IMR-90 (cell line): ENCODE measurements at regions not wholly inside any gene's neighbourhood (a gene's known extent, or its start where the extent isn't known, plus 50 kb on each side); places are given as distances from the start of the nearest gene placed in this dataset.

Source experiments
- ATAC-seq: fragments of 200-7000 bp; cut with Tn5 transposase; 2 replicates; pipeline ENCODE4 v1.9.1; 2020; ENCODE audit warnings: low read depth, mild to moderate bottlenecking, moderate library complexity
- BruUV-seq: library from RNA; stranded (reverse); fragments of 400-500 nt; replicated peaks from 2 replicates; lab custom pipeline; 2021; lab: Mats Ljungman, UMichigan
- CTCF ChIA-PET: fragments of 300-600 bp; formaldehyde crosslinking; extraction: SDS; loops from one replicate; lab custom pipeline; 2021; ENCODE audit warnings: antibody characterized with exemption; lab: Yijun Ruan, JAX
- POLR2A ChIA-PET: fragments of 300-600 bp; sonication (Branson Sonifier 250); formaldehyde crosslinking; loops from one replicate; lab custom pipeline; 2022; ENCODE audit warnings: antibody characterized with exemption; ENCODE audit not compliant: unreplicated experiment; lab: Charles Lee
- DNase-seq: peaks from one replicate; pipeline ENCODE4 v3.0.0; 2013
- H2AFZ ChIP-seq: replicated peaks from 2 replicates; pipeline ENCODE3; 2013; ENCODE audit warnings: low read length, mild to moderate bottlenecking; ENCODE audit not compliant: poor library complexity
- H2AK5ac ChIP-seq: 2 replicates; pipeline ENCODE4 v1.6.1; 2013; ENCODE audit warnings: low read depth, low read length, inconsistent platforms
- H2AK9ac ChIP-seq: replicated peaks from 2 replicates; pipeline ENCODE3; 2013; ENCODE audit warnings: mild to moderate bottlenecking, low read depth, low read length, moderate library complexity; ENCODE audit not compliant: poor library complexity
- H2BK120ac ChIP-seq: 2 replicates; pipeline ENCODE4 v1.6.1; 2013; ENCODE audit warnings: low read depth, low read length, inconsistent platforms
- H2BK15ac ChIP-seq: 3 replicates; pipeline ENCODE4 v1.6.1; 2013; ENCODE audit warnings: low read depth, low read length, inconsistent platforms
- H2BK20ac ChIP-seq: 2 replicates; pipeline ENCODE4 v1.6.1; 2013; ENCODE audit warnings: low read depth, mild to moderate bottlenecking, inconsistent platforms, low read length, moderate library complexity
- H2BK5ac ChIP-seq: 2 replicates; pipeline ENCODE4 v1.6.1; 2013; ENCODE audit warnings: mild to moderate bottlenecking, low read depth, low read length, inconsistent platforms; ENCODE audit not compliant: poor library complexity, severe bottlenecking
- H3K14ac ChIP-seq: replicated peaks from 2 replicates; pipeline ENCODE4 v1.6.1; 2013; ENCODE audit warnings: low read depth, low read length, inconsistent platforms
- H3K18ac ChIP-seq: 2 replicates; pipeline ENCODE4 v1.6.1; 2013; ENCODE audit warnings: low read depth, low read length, control low read depth
- H3K23ac ChIP-seq: 2 replicates; pipeline ENCODE4 v1.6.1; 2013; ENCODE audit warnings: low read depth, low read length, inconsistent platforms
- H3K27ac ChIP-seq: 2 replicates; pipeline ENCODE4 v1.5.1; 2013; ENCODE audit warnings: mild to moderate bottlenecking, control low read depth, low read length; ENCODE audit not compliant: insufficient read depth
- H3K27me3 ChIP-seq: 2 replicates; pipeline ENCODE4 v1.6.1; 2013; ENCODE audit warnings: low read length; ENCODE audit not compliant: control insufficient read depth, insufficient read depth
- H3K36me3 ChIP-seq: 2 replicates; pipeline ENCODE4 v1.6.1; 2013; ENCODE audit warnings: low read length, mixed read lengths; ENCODE audit not compliant: control insufficient read depth, insufficient read depth
- H3K4ac ChIP-seq: 2 replicates; pipeline ENCODE4 v1.6.1; 2013; ENCODE audit warnings: low read depth, low read length, inconsistent platforms
- H3K4me1 ChIP-seq: 2 replicates; pipeline ENCODE4 v1.6.1; 2013; ENCODE audit warnings: low read length, mixed read lengths; ENCODE audit not compliant: control insufficient read depth, insufficient read depth
- H3K4me2 ChIP-seq: 2 replicates; pipeline ENCODE4 v1.6.1; 2013; ENCODE audit warnings: low read depth, mild to moderate bottlenecking, control low read depth, low read length, moderate library complexity
- H3K4me3 ChIP-seq: 2 replicates; pipeline ENCODE4 v1.5.1; 2013; ENCODE audit warnings: low read depth, mild to moderate bottlenecking, control low read depth, low read length, moderate library complexity; ENCODE audit not compliant: insufficient read depth
- H3K56ac ChIP-seq: 2 replicates; pipeline ENCODE4 v1.6.1; 2013; ENCODE audit warnings: low read length, inconsistent platforms; ENCODE audit not compliant: insufficient read depth; ENCODE audit errors: extremely low read depth
- H3K79me1 ChIP-seq, 2 experiments: 2 replicates each; pipeline ENCODE4 v1.6.1; 2013; ENCODE audit warnings: low read length in 2 of 2, inconsistent platforms in 1 of 2, low read depth in 1 of 2
- H3K9ac ChIP-seq: 2 replicates; pipeline ENCODE4 v1.6.1; 2013; ENCODE audit warnings: low read depth, low read length, control low read depth
- H3K9me1 ChIP-seq: 2 replicates; pipeline ENCODE4 v1.6.1; 2013; ENCODE audit warnings: low read length, inconsistent platforms; ENCODE audit not compliant: insufficient read depth
- H3K9me3 ChIP-seq: 2 replicates; pipeline ENCODE4 v1.6.1; 2013; ENCODE audit warnings: low read length; ENCODE audit not compliant: control insufficient read depth, insufficient read depth
- H4K20me1 ChIP-seq: 2 replicates; pipeline ENCODE4 v1.6.1; 2013; ENCODE audit warnings: low read length, inconsistent platforms; ENCODE audit not compliant: insufficient read depth
- H4K5ac ChIP-seq: 2 replicates; pipeline ENCODE4 v1.6.1; 2013; ENCODE audit warnings: mild to moderate bottlenecking, low read depth, low read length, control low read depth
- H4K8ac ChIP-seq, 2 experiments: 2 replicates each; pipeline ENCODE4 v1.6.1; 2013; ENCODE audit warnings: low read depth in 2 of 2, low read length in 2 of 2, control low read depth in 1 of 2, inconsistent platforms in 1 of 2
- H4K91ac ChIP-seq: 2 replicates; pipeline ENCODE4 v1.6.1; 2013; ENCODE audit warnings: low read depth, low read length, inconsistent platforms; ENCODE audit not compliant: insufficient read depth
- BHLHE40 ChIP-seq: fragments of 150-350 bp; IDR thresholded peaks from 2 replicates; pipeline ENCODE4 v1.6.1; 2016; ENCODE audit warnings: mild to moderate bottlenecking, low read depth, low read length
- CEBPB ChIP-seq: IDR thresholded peaks from 2 replicates; pipeline ENCODE4 v1.6.1; 2012; ENCODE audit warnings: low read depth, low read length, improper control_type of control experiment
- CHD1 ChIP-seq: IDR thresholded peaks from 2 replicates; pipeline ENCODE4 v1.6.1; 2012; ENCODE audit warnings: low read depth, low read length, improper control_type of control experiment
- CTCF ChIP-seq: conservative IDR thresholded peaks from 2 replicates; pipeline ENCODE4 v1.5.1; 2012; ENCODE audit warnings: mild to moderate bottlenecking, low read depth, low read length, improper control_type of control experiment
- ELK1 ChIP-seq: fragments of 150-350 bp; IDR thresholded peaks from 2 replicates; pipeline ENCODE4 v1.6.1; 2016; ENCODE audit warnings: low read depth, mild to moderate bottlenecking, low read length, moderate library complexity, borderline replicate concordance
- FOS ChIP-seq: fragments of 150-350 bp; IDR thresholded peaks from 2 replicates; pipeline ENCODE4 v1.6.1; 2016; ENCODE audit warnings: low read depth, low read length
- MAFK ChIP-seq: IDR thresholded peaks from 2 replicates; pipeline ENCODE4 v1.6.1; 2012; ENCODE audit warnings: low read depth, low read length, improper control_type of control experiment
- MAZ ChIP-seq: IDR thresholded peaks from 2 replicates; pipeline ENCODE4 v1.6.1; 2012; ENCODE audit warnings: low read depth, mild to moderate bottlenecking, low read length, improper control_type of control experiment, moderate library complexity, borderline replicate concordance
- MXI1 ChIP-seq: IDR thresholded peaks from 2 replicates; pipeline ENCODE4 v1.6.1; 2012; ENCODE audit warnings: low read depth, mild to moderate bottlenecking, low read length, moderate library complexity, borderline replicate concordance
- NFE2L2 ChIP-seq: fragments of 150-350 bp; IDR thresholded peaks from 2 replicates; pipeline ENCODE4 v1.6.1; 2016; ENCODE audit warnings: low read depth, mild to moderate bottlenecking, low read length
- POLR2A ChIP-seq: IDR thresholded peaks from 2 replicates; pipeline ENCODE4 v1.6.1; 2012; ENCODE audit warnings: mild to moderate bottlenecking, low read depth, low read length
- RAD21 ChIP-seq: IDR thresholded peaks from 2 replicates; pipeline ENCODE4 v1.6.1; 2012; ENCODE audit warnings: low read length, improper control_type of control experiment
- RCOR1 ChIP-seq: IDR thresholded peaks from 2 replicates; pipeline ENCODE4 v1.6.1; 2012; ENCODE audit warnings: mild to moderate bottlenecking, low read length, improper control_type of control experiment; ENCODE audit not compliant: insufficient replicate concordance
- RFX5 ChIP-seq: IDR thresholded peaks from 2 replicates; pipeline ENCODE4 v1.8.0; 2012; ENCODE audit warnings: low read depth, mild to moderate bottlenecking, low read length, moderate library complexity
- SMC3 ChIP-seq: fragments of 150-350 bp; IDR thresholded peaks from 2 replicates; pipeline ENCODE4 v1.6.1; 2016; ENCODE audit warnings: low read depth, mild to moderate bottlenecking, antibody characterized with exemption, low read length, moderate library complexity
- USF2 ChIP-seq: fragments of 150-350 bp; IDR thresholded peaks from 2 replicates; pipeline ENCODE4 v1.6.1; 2017; ENCODE audit warnings: mild to moderate bottlenecking, antibody characterized with exemption, low read length, low read depth
- WGBS, 2 experiments: methylation state at CpG; one replicate each; pipeline versions ENCODE4 v1.1.5 to v1.1.7; 2013; ENCODE audit warnings: missing lambda C conversion rate in 2 of 2; ENCODE audit not compliant: insufficient read length in 1 of 2; ENCODE audit errors: extremely low coverage in 2 of 2; 5-methylcytosine and 5-hydroxymethylcytosine counted together
- dilution Hi-C: fragments of 300-500 bp; cut with HindIII; formaldehyde crosslinking; loops from one replicate; pipeline ENCODE4 v1.14.3; 2018; ENCODE audit warnings: low sequenced_read_pairs; ENCODE audit not compliant: unreplicated experiment
- in situ Hi-C: fragments of 300-500 bp; cut with MboI; formaldehyde crosslinking; loops from 3 replicates; pipeline ENCODE4 v1.14.3; 2019; ENCODE audit warnings: low sequenced_read_pairs, inconsistent platforms, mixed read lengths
- intact Hi-C: fragments of 100-400 bp; cut with micrococcal nuclease; formaldehyde crosslinking; loops from 2 replicates; pipeline ENCODE4 v1.10.0; 2022

- H3K9me3 ChIP-seq = no peaks in the 10 kb centered on the region
- H2AK5ac ChIP-seq = no peak overlapping the region
- H2BK5ac ChIP-seq = no peak overlapping the region
- POLR2A ChIA-PET = no interaction called here
- WGBS, 2 experiments = no CpG with 5 or more reads among the region's 1 CpG
- intact Hi-C loops (no loop called here), dilution Hi-C loops (no loop called here), in situ Hi-C loops (no loop called here)
- H3K27ac ChIP-seq = no peak overlapping the region
- no peak overlapping the region for H3K56ac ChIP-seq
- no peak overlapping the region for H3K18ac ChIP-seq
- no peak for TF ChIP-seq POLR2A
- TF ChIP-seq CTCF = no peak
- no peak for TF ChIP-seq CEBPB
- no peak for TF ChIP-seq NFE2L2
- TF ChIP-seq ELK1 = no peak
- no peak for TF ChIP-seq SMC3
- no peak for TF ChIP-seq RCOR1
- no peak for TF ChIP-seq MXI1
- TF ChIP-seq BHLHE40 = no peak
- TF ChIP-seq FOS = no peak
- TF ChIP-seq CHD1 = no peak
- no peak for TF ChIP-seq RFX5
- TF ChIP-seq MAZ = no peak
- no peak for TF ChIP-seq RAD21
- TF ChIP-seq USF2 = no peak
- no peak for TF ChIP-seq MAFK
- H2AFZ ChIP-seq = no peak overlapping the region
- no peak overlapping the region for H4K91ac ChIP-seq
- H3K4me2 ChIP-seq = no peak overlapping the region
- H3K9ac ChIP-seq = no peak overlapping the region
- no peak overlapping the region for H4K8ac ChIP-seq
- no peaks in the 10 kb centered on the region for H3K4me1 ChIP-seq
- H4K5ac ChIP-seq = no peak overlapping the region
- H2AK9ac ChIP-seq = no peak overlapping the region
- H2BK120ac ChIP-seq = no peak overlapping the region
- H3K4me3 ChIP-seq = no peak overlapping the region
- no peaks in the 10 kb centered on the region for H3K36me3 ChIP-seq
- no peak overlapping the region for H3K4ac ChIP-seq
- no peak overlapping the region for H3K23ac ChIP-seq
- no TSS peak for BruUV-seq
- H2BK20ac ChIP-seq = no peak overlapping the region
- ATAC-seq (no peak), DNase-seq (no peak)
- H3K9me1 ChIP-seq = no peaks in the 10 kb centered on the region
- no peak overlapping the region for H3K14ac ChIP-seq
- no peaks in the 10 kb centered on the region for H3K27me3 ChIP-seq
- H2BK15ac ChIP-seq = no peak overlapping the region
- H3K79me1 ChIP-seq = no peaks in the 10 kb centered on the region
- no peaks in the 10 kb centered on the region for H4K20me1 ChIP-seq
- CTCF ChIA-PET = no interaction called here
Observed at GRCh38 chr6:74834967-74835366, 370.9 kb downstream of the COL12A1 start.
